SKM-1 (cell line): ENCODE measurements at regions not wholly inside any gene's neighbourhood (a gene's known extent, or its start where the extent isn't known, plus 50 kb on each side); places are given as distances from the start of the nearest gene placed in this dataset.
"Not testable (repeated sequence)": the region's sequence is repeated elsewhere in the genome, so short reads cannot be mapped to it uniquely, and the experiment has no call there.

ENCODE experiments used
- DNase-seq: peaks from one replicate; lab custom pipeline; 2025; ENCODE audit not compliant: unreplicated experiment; lab: John Stamatoyannopoulos, UW

- DNase-seq = no peak
Measured at GRCh38 chr3:118629821-118630220, 404.8 kb downstream of the IGSF11 start.

- no peak for DNase-seq
Measured at GRCh38 chr3:118635711-118636110, 398.9 kb downstream of the IGSF11 start.

- DNase-seq = no peak
Measured at GRCh38 chr3:118636841-118637240, 397.8 kb downstream of the IGSF11 start.

- DNase-seq = no peak
Measured at GRCh38 chr3:118637846-118638245, 396.8 kb downstream of the IGSF11 start.

GRCh38 chr3:118641608-118642007 lies 393.0 kb downstream of the IGSF11 start:
- no peak for DNase-seq

GRCh38 chr3:118671192-118671591 lies 363.5 kb downstream of the IGSF11 start:
- no peak for DNase-seq

- peak; percentile 2 for DNase-seq
Measured at GRCh38 chr3:118675305-118675704, 359.3 kb downstream of the IGSF11 start.

GRCh38 chr3:118678663-118679062 lies 356.0 kb downstream of the IGSF11 start:
- DNase-seq = not testable (repeated sequence)

GRCh38 chr3:118682921-118683320 lies 351.7 kb downstream of the IGSF11 start:
- no peak for DNase-seq

- no peak for DNase-seq
Measured at GRCh38 chr3:118683636-118684035, 351.0 kb downstream of the IGSF11 start.

GRCh38 chr3:118688396-118688884 lies 346.2 kb downstream of the IGSF11 start:
- no peak for DNase-seq

GRCh38 chr3:118692416-118692815 lies 342.2 kb downstream of the IGSF11 start:
- DNase-seq = no peak

GRCh38 chr3:118705487-118706219 lies 329.0 kb downstream of the IGSF11 start:
- DNase-seq = no peak

GRCh38 chr3:118707991-118708390 lies 326.7 kb downstream of the IGSF11 start:
- no peak for DNase-seq

GRCh38 chr3:118710532-118710931 lies 324.1 kb downstream of the IGSF11 start:
- DNase-seq = no peak

GRCh38 chr3:118713502-118714207 lies 321.0 kb downstream of the IGSF11 start:
- DNase-seq = no peak

- no peak for DNase-seq
Measured at GRCh38 chr3:118714800-118715199, 319.8 kb downstream of the IGSF11 start.

GRCh38 chr3:118729546-118729945 lies 305.1 kb downstream of the IGSF11 start:
- no peak for DNase-seq

GRCh38 chr3:118734664-118735063 lies 300.0 kb downstream of the IGSF11 start:
- no peak for DNase-seq

- no peak for DNase-seq
Measured at GRCh38 chr3:118736107-118736506, 298.5 kb downstream of the IGSF11 start.

GRCh38 chr3:118740722-118741290 lies 293.8 kb downstream of the IGSF11 start:
- DNase-seq = no peak

- DNase-seq = no peak
Measured at GRCh38 chr3:118742760-118743159, 291.9 kb downstream of the IGSF11 start.
